Breast epithelium (tissue), 4 donors: ENCODE measurements at regions not wholly inside any gene's neighbourhood (a gene's known extent, or its start where the extent isn't known, plus 50 kb on each side); places are given as distances from the start of the nearest gene placed in this dataset.

ENCODE experiments used
- DNase-seq, 2 donors: peaks; one replicate each; pipeline ENCODE4 v3.0.0-alpha.2; 2019; ENCODE audit warnings: low spot score in 2 of 2
- H3K27ac ChIP-seq, 2 donors: fragments of 200-600 bp; sonication (generic) in 1 of 2; one replicate each; pipeline ENCODE4 v1.5.1; 2016 to 2019; ENCODE audit warnings: mild to moderate bottlenecking in 1 of 2
- H3K27me3 ChIP-seq, 2 donors: fragments of 200-600 bp; sonication (generic) in 1 of 2; one replicate each; pipeline versions ENCODE4 v1.5.1 to v1.6.0; 2017 to 2019; ENCODE audit warnings: control low read depth in 1 of 2, mild to moderate bottlenecking in 1 of 2
- H3K36me3 ChIP-seq: fragments of 200-600 bp; one replicate; pipeline ENCODE4 v1.5.1; 2019
- H3K4me1 ChIP-seq, 2 donors: fragments of 200-600 bp; sonication (generic); one replicate each; pipeline ENCODE4 v1.5.1; 2016 to 2019; ENCODE audit warnings: control low read depth in 1 of 2
- H3K4me3 ChIP-seq, 3 donors: fragments of 200-600 bp; sonication (generic); 1 replicate in 2 of 3; 2 replicates in 1 of 3; pipeline ENCODE4 v1.5.1; 2016 to 2019; ENCODE audit warnings: mild to moderate bottlenecking in 3 of 3, moderate library complexity in 2 of 3
- H3K9me3 ChIP-seq, 2 donors: fragments of 200-600 bp; sonication (generic) in 1 of 2; one replicate each; pipeline ENCODE4 v1.5.1; 2016 to 2019; ENCODE audit warnings: control low read depth in 1 of 2
- CTCF ChIP-seq, 3 donors: fragments of 450-650 bp; IDR thresholded peaks; one replicate each; pipeline ENCODE4 v1.5.1; 2016 to 2017; ENCODE audit warnings: antibody characterized with exemption in 3 of 3, mild to moderate bottlenecking in 3 of 3, moderate library complexity in 3 of 3
- POLR2A ChIP-seq: fragments of 450-650 bp; IDR thresholded peaks from one replicate; pipeline ENCODE4 v1.6.1; 2016; ENCODE audit warnings: antibody characterized with exemption, mild to moderate bottlenecking, moderate library complexity
- POLR2AphosphoS5 ChIP-seq, 3 donors: sonication (generic); formaldehyde crosslinking; IDR thresholded peaks; one replicate each; pipeline ENCODE4 v1.6.1; 2017; ENCODE audit warnings: antibody characterized with exemption in 3 of 3
- intact Hi-C: fragments of 100-400 bp; cut with DNase I; formaldehyde crosslinking; loops from one replicate; pipeline ENCODE4 v1.15.1; 2023; ENCODE audit warnings: low total_unique reads

GRCh38 chr3:168730073-168730472 lies 634.3 kb upstream of the GOLIM4 start:
- H3K4me3 ChIP-seq, result no peak overlapping the region
- no peak overlapping the region for H3K27ac ChIP-seq
- no peaks in the 10 kb centered on the region for H3K36me3 ChIP-seq
- TF ChIP-seq POLR2A (no peak), CTCF (IDR thresholded peaks at IDR 0.05) (no peak), POLR2AphosphoS5 (IDR thresholded peaks at IDR 0.05) (no peak)
- intact Hi-C loops, result no loop called here
- peaks cover 0 to 9% of the 10 kb centered on the region in 2 donors for H3K9me3 ChIP-seq
- no peaks in the 10 kb centered on the region for H3K4me1 ChIP-seq
- no peak for DNase-seq
- no peaks in the 10 kb centered on the region for H3K27me3 ChIP-seq

- no peak for DNase-seq
- Histone ChIP-seq H3K9me3 (no peaks in the 10 kb centered on the region), H3K27ac (no peak overlapping the region), H3K36me3 (no peaks in the 10 kb centered on the region), H3K4me3 (no peak overlapping the region), H3K4me1 (no peaks in the 10 kb centered on the region), H3K27me3 (no peaks in the 10 kb centered on the region)
- intact Hi-C loops, result no loop called here
- TF ChIP-seq CTCF (IDR thresholded peaks at IDR 0.05) (no peak), POLR2AphosphoS5 (IDR thresholded peaks at IDR 0.05) (no peak), POLR2A (no peak)
Measured at GRCh38 chr3:168722091-168722490, 626.4 kb upstream of the GOLIM4 start.

- no peak for DNase-seq
- Histone ChIP-seq H3K4me1 (no peaks in the 10 kb centered on the region), H3K27me3 (no peaks in the 10 kb centered on the region), H3K36me3 (no peaks in the 10 kb centered on the region), H3K9me3 (no peaks in the 10 kb centered on the region), H3K4me3 (no peak overlapping the region), H3K27ac (no peak overlapping the region)
- TF ChIP-seq CTCF (IDR thresholded peaks at IDR 0.05), result no peak
- TF ChIP-seq POLR2A, result no peak
- TF ChIP-seq POLR2AphosphoS5 (IDR thresholded peaks at IDR 0.05), result no peak
- intact Hi-C loops, result no loop called here
Measured at GRCh38 chr3:168714609-168715240, 619.0 kb upstream of the GOLIM4 start.

- Histone ChIP-seq H3K4me3 (no peak overlapping the region), H3K36me3 (no peaks in the 10 kb centered on the region), H3K9me3 (no peaks in the 10 kb centered on the region), H3K27me3 (no peaks in the 10 kb centered on the region), H3K4me1 (no peaks in the 10 kb centered on the region), H3K27ac (no peak overlapping the region)
- no peak for DNase-seq
- TF ChIP-seq CTCF (IDR thresholded peaks at IDR 0.05) (no peak), POLR2A (no peak), POLR2AphosphoS5 (IDR thresholded peaks at IDR 0.05) (no peak)
- intact Hi-C loops, result no loop called here
Measured at GRCh38 chr3:168709073-168709472, 613.3 kb upstream of the GOLIM4 start.

GRCh38 chr3:168707900-168708299 lies 612.2 kb upstream of the GOLIM4 start:
- TF ChIP-seq CTCF (IDR thresholded peaks at IDR 0.05) (no peak), POLR2A (no peak), POLR2AphosphoS5 (IDR thresholded peaks at IDR 0.05) (no peak)
- Histone ChIP-seq H3K4me3 (no peak overlapping the region), H3K4me1 (no peaks in the 10 kb centered on the region), H3K36me3 (no peaks in the 10 kb centered on the region), H3K9me3 (no peaks in the 10 kb centered on the region), H3K27me3 (no peaks in the 10 kb centered on the region), H3K27ac (no peak overlapping the region)
- DNase-seq, result no peak
- intact Hi-C loops, result no loop called here
